IPS-18a (cell line): ENCODE measurements at regions not wholly inside any gene's neighbourhood (a gene's known extent, or its start where the extent isn't known, plus 50 kb on each side); places are given as distances from the start of the nearest gene placed in this dataset.

Experiments
- H3K27ac ChIP-seq: one replicate; pipeline ENCODE4 v1.5.1; 2013; ENCODE audit warnings: low read length
- H3K27me3 ChIP-seq: one replicate; pipeline ENCODE4 v1.6.1; 2013; ENCODE audit warnings: mild to moderate bottlenecking, low read length; ENCODE audit not compliant: control insufficient read depth, insufficient read depth
- H3K36me3 ChIP-seq: one replicate; pipeline ENCODE4 v1.6.1; 2013; ENCODE audit warnings: low read depth, low read length; ENCODE audit not compliant: control insufficient read depth
- H3K4me1 ChIP-seq: one replicate; pipeline ENCODE4 v1.6.1; 2013; ENCODE audit warnings: low read depth, low read length; ENCODE audit not compliant: control insufficient read depth
- H3K4me3 ChIP-seq: one replicate; pipeline ENCODE4 v1.5.1; 2013; ENCODE audit warnings: low read length
- H3K9ac ChIP-seq: one replicate; pipeline ENCODE4 v1.6.1; 2013; ENCODE audit warnings: mild to moderate bottlenecking, low read length, moderate library complexity
- H3K9me3 ChIP-seq: one replicate; pipeline ENCODE4 v1.6.1; 2013; ENCODE audit warnings: low read depth, low read length; ENCODE audit not compliant: control insufficient read depth

DNA sequence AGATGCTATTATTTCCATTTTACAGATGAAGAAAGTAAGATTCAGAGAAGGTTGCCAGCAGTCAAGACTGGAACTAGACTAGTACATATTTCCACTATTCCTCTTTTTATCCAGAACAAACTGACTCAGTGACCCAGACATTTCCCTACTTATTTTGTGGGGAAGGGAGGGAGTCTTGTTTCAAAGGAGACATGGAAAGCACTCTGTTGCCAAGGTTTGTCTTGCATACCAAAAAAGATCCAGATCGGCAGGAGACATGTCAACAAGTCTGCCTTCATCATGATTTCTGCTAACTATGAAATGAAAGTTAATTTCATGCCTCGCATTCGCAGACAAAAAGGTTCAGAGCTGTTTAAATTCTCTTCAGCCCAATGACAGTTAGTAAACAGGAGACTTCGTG, 328.3 kb downstream of the DHX15 start:
- Histone ChIP-seq H3K9ac (no peak overlapping the region), H3K9me3 (no peaks in the 10 kb centered on the region), H3K27ac (no peak overlapping the region), H3K4me1 (peaks cover 13% of the 10 kb centered on the region), H3K36me3 (no peaks in the 10 kb centered on the region), H3K4me3 (no peak overlapping the region), H3K27me3 (no peaks in the 10 kb centered on the region)

DNA sequence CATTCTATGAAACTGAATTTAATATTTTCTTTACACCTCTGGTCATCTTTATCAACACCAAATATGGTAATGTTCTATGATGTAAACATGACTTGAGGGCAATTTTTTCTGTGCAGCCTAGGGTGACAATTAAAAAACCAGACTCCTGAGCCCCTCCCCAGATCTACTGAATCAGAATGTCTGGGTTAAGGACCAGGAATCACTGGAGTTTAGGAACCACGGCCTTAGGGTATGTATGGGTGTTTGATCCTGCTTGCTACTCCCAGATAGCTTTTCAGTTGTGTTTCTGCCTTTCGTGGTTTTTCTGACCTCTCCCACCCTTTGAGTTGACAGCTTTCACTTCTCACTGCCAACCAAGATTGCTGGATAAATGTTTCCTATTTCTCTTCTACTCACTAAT, 332.2 kb downstream of the DHX15 start:
- H3K27me3 ChIP-seq, result no peaks in the 10 kb centered on the region
- no peak overlapping the region for H3K9ac ChIP-seq

DNA sequence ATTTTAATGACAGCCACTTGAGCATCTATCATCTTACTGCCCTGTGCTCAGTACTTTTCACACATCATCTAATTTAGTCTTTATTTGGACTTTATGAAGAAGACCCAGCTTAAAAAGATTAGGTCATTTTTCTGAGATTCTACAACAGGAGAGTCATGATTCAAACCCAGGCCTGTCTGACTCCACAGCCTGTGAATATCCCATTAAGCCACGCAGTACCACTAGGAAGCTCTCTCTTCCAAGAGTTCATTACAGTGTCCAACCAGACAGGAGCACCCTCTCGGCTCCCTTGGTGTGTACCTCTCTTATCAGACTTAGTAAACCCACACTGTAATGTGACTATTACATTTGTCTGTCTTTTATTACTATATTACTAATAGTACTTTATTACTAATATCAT, 332.8 kb downstream of the DHX15 start:
- H3K4me3 ChIP-seq, result no peak overlapping the region
- no peaks in the 10 kb centered on the region for H3K27me3 ChIP-seq

More for the DNA sequence above, 332.2 kb downstream of the DHX15 start:
- Histone ChIP-seq H3K4me1 (peaks cover 19% of the 10 kb centered on the region), H3K36me3 (no peaks in the 10 kb centered on the region), H3K4me3 (no peak overlapping the region), H3K9me3 (no peaks in the 10 kb centered on the region), H3K27ac (no peak overlapping the region)

DNA sequence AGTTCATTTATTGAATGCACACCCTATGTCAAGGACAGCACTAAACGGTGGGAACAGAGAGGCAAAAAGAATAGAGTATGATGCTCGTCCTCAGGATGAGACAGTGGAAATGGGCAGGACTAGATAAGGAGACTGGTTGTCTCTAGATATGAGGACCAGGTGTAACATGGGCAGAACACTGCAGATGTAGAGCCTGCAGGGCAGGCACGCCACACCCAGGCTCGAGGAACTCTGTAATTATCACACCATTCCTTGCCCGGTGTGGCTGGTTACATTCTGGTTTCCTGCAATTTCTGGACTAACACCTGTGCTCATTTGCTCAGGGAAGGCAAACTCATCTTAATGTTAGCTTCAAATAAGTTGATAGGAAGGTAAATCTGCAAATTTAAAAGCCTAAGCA, 334.4 kb downstream of the DHX15 start:
- peaks cover 11% of the 10 kb centered on the region for H3K4me1 ChIP-seq
- H3K4me3 ChIP-seq, result no peak overlapping the region

More for the DNA sequence above, 332.8 kb downstream of the DHX15 start:
- Histone ChIP-seq H3K27ac (no peak overlapping the region), H3K36me3 (no peaks in the 10 kb centered on the region), H3K4me1 (peaks cover 14% of the 10 kb centered on the region), H3K9ac (no peak overlapping the region), H3K9me3 (no peaks in the 10 kb centered on the region)

DNA sequence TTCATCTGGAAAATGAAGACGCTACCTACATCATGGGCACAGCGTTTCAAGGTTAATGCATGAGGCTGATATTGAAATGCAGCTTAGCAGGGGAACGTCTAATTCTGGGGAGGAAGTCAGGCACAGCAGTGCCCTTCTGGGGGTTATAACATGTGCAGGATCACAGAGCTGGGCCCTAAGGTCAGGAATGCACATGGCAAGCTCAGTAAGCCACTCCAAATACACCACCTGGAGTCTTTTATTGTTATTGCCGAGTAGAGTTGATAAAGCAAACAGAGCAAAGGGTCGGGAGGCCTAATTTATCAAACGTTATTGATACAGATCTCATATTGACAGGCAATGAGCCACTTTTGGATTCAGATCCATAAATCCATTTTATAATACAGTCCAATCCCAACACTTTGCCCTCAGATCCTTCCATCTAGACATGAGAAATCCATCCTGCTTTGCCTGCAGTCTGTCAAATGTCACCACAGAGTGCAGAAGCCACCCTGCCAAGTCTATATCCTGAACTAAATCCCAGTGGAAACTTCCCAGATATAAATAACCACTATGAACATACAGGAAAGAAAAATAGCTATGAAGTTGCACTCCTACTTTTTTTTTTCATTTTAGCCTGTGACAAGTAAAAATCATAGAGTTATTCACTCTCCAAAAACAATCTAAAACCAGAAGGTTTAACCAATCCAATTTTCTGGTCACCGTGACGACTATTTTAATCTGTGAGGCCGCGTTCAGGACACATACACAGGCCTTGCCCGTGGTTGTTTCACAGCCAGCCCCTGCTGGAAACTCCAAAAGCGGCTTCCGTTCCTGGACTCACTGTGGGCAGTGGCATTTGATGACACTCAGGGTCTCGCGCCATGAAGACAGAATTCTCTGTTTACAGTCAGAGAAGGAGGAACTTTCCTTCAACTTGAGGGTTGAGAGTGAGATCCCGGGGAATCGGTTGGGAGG, 335.4 kb downstream of the DHX15 start:
- H3K9ac ChIP-seq, result no peak overlapping the region
- H3K9me3 ChIP-seq, result no peaks in the 10 kb centered on the region
- H3K36me3 ChIP-seq, result no peaks in the 10 kb centered on the region
- H3K27ac ChIP-seq, result no peak overlapping the region
- H3K27me3 ChIP-seq, result no peaks in the 10 kb centered on the region
- H3K4me3 ChIP-seq, result no peak overlapping the region
- H3K4me1 ChIP-seq, result peaks cover 15% of the 10 kb centered on the region

More for the DNA sequence above, 334.4 kb downstream of the DHX15 start:
- Histone ChIP-seq H3K27ac (no peak overlapping the region), H3K9ac (no peak overlapping the region), H3K9me3 (no peaks in the 10 kb centered on the region), H3K27me3 (no peaks in the 10 kb centered on the region), H3K36me3 (no peaks in the 10 kb centered on the region)

DNA sequence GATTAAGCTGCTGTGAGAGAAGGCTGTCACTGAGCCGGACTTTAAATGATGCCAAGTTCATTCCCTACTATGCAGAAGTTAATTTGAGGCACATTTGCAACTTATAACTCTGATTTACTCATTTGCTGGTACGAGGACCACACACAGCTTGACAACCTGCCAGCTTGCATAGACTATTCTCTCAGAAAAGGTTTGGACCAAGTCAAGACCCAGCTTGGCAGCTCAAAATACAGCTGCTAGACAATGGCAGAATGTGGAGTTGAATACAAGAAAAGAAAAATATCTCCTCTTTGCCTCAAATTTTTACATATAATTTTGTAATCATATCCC, 338.9 kb downstream of the DHX15 start:
- Histone ChIP-seq H3K4me1 (peaks cover 15% of the 10 kb centered on the region), H3K27me3 (no peaks in the 10 kb centered on the region)

DNA sequence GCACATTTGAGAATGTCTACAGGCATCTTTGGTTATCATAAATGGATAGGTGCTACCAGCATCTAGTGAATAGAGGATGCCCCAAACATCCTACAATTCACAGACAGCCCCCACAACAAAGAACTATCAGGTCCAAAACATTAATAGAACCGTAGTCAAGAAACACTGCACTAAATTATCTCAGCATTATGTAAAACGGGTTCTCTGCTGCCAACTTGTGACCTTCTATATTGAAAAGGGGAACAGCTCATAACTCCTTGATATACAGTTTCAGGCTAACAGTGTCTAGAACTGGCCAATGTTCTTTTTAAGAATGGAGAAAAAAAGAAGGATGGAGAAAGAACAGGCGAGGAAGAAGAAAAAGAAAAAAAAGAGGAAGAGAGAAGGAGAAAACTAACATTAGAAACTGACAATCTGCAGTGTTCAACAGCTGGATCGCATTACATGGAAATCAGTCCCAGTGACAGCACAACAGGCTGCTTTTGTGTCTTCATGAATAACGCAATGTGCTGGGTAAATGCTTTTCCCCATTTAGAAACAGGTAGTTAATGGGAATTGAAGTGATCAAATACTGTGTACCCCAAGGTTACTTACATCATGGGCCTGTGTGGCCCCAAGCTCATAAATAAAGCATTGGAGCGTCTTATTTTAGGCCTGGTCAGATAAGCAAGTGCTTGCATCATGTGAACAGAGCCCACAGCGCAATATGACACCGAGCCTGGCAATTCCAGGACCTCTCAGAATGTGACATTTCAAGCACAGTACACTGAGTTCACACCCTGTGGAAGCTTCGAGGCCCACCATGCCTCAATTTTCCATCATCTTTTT, 339.5 kb downstream of the DHX15 start:
- Histone ChIP-seq H3K4me3 (no peak overlapping the region), H3K4me1 (peaks cover 15% of the 10 kb centered on the region), H3K27me3 (no peaks in the 10 kb centered on the region), H3K36me3 (no peaks in the 10 kb centered on the region), H3K27ac (peak overlapping the region; percentile 15), H3K9ac (no peak overlapping the region), H3K9me3 (no peaks in the 10 kb centered on the region)

More for the DNA sequence above, 338.9 kb downstream of the DHX15 start:
- Histone ChIP-seq H3K9me3 (no peaks in the 10 kb centered on the region), H3K9ac (no peak overlapping the region), H3K4me3 (no peak overlapping the region), H3K36me3 (no peaks in the 10 kb centered on the region), H3K27ac (no peak overlapping the region)

DNA sequence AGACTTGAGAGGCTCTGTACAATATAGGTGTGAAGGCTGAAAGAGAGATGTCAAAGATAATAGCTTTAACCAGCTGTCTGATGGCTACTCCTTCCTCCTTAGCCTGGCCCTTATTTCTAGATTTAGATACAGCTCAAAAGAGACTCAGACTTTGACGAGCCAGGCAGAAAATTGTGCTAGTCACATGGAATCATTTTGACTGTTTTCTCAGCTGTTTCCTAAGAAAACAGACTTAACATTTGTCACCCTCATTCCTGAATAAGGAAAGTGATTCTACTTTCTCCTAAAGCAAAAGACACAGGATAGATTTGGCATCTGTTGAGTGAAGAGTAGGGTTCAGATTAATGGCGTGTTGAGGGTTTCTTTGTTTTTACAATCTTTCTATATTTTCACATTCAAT, 340.7 kb downstream of the DHX15 start:
- Histone ChIP-seq H3K9ac (no peak overlapping the region), H3K9me3 (no peaks in the 10 kb centered on the region), H3K4me3 (no peak overlapping the region), H3K27me3 (no peaks in the 10 kb centered on the region), H3K27ac (no peak overlapping the region), H3K4me1 (peaks cover 11% of the 10 kb centered on the region), H3K36me3 (no peaks in the 10 kb centered on the region)

DNA sequence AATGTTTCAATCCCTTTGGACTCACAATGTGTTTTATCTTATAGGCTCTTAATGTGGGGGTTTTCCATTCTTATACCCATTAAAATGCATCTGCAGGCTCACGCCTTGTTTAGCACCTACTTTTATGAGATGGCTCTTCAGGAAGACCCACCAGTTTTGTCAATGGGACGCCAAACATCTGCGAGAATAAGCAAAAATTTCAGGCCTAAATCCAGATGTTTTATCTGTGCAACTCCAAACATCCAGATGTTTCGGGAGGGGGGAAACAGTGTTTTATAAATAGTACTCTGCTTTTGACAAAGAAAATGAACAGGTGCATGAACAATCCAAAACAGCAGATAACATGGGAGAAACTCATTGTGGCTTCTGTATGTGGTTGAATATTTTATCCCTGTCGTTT, 342.8 kb downstream of the DHX15 start:
- H3K36me3 ChIP-seq, result no peaks in the 10 kb centered on the region

DNA sequence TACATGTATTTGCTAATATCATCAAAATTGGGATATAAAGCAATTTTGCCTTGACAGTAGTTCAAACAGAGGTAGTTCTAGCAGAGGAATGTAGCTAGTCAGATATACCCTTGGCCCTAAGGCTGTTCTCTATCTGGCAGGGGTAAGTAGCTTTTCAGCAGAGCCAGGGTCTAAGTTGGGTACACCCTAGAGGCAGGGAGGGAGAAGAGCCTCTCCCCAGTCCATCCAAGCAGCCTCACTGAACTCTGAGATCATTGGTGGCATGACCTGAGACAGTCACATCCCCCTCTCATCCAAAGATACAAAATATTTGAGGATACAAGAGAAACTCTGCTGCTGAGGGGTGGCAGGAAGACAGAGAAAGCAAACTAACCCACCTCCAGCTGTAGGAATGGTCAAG, 343.7 kb downstream of the DHX15 start:
- H3K9me3 ChIP-seq, result no peaks in the 10 kb centered on the region
- H3K4me3 ChIP-seq, result no peak overlapping the region
- H3K27ac ChIP-seq, result no peak overlapping the region
- no peaks in the 10 kb centered on the region for H3K36me3 ChIP-seq
- H3K4me1 ChIP-seq, result peaks cover 9% of the 10 kb centered on the region
- no peak overlapping the region for H3K9ac ChIP-seq
- H3K27me3 ChIP-seq, result no peaks in the 10 kb centered on the region

More for the DNA sequence above, 342.8 kb downstream of the DHX15 start:
- H3K9ac ChIP-seq, result no peak overlapping the region
- no peaks in the 10 kb centered on the region for H3K9me3 ChIP-seq
- H3K27ac ChIP-seq, result no peak overlapping the region
- peaks cover 9% of the 10 kb centered on the region for H3K4me1 ChIP-seq
- H3K4me3 ChIP-seq, result no peak overlapping the region
- H3K27me3 ChIP-seq, result no peaks in the 10 kb centered on the region

DNA sequence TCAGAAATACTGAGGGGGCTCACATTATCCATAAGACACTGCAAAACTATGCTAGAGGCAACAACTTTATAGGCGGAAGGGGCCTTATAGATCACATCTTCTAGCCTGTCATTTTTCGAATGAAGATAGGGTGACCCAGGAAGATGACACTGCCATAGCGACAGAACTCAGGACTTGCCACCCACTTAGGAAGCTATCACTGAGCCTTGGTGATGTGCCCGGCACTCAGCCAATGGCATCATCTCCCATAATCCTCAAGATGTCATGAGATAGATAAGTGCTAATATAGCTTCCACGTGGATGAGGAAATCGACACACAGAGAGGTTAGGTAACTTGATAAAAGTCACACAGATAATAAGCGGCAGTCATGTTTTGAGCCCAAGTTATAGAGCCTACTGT, 346.6 kb downstream of the DHX15 start:
- H3K9me3 ChIP-seq, result no peaks in the 10 kb centered on the region
- no peak overlapping the region for H3K4me3 ChIP-seq
- no peak overlapping the region for H3K27ac ChIP-seq
- no peak overlapping the region for H3K9ac ChIP-seq
- H3K27me3 ChIP-seq, result no peaks in the 10 kb centered on the region
- H3K4me1 ChIP-seq, result no peaks in the 10 kb centered on the region
- H3K36me3 ChIP-seq, result no peaks in the 10 kb centered on the region
